ENCODE measurements at regions not wholly inside any gene's neighbourhood (a gene's known extent, or its start where the extent isn't known, plus 50 kb on each side); places are given as distances from the start of the nearest gene placed in this dataset.

- TF ChIP-seq CTCF (IDR thresholded peaks at IDR 0.05; ENCODE audit: extremely low read depth, insufficient read depth, missing control alignments): no peak
- in situ Hi-C loops (cut with MboI; ENCODE audit: low pct_unique_long_range_greater_than_20kb, low sequenced_read_pairs, unreplicated experiment): no loop called here
- DNase-seq (ENCODE audit: low spot score): no peak
These were observed 205.5 kb upstream of the ARSJ start for GRCh38 chr4:114184901-114185300.

GRCh38 chr4:114187592-114187991 is 208.1 kb upstream of the ARSJ start:
- in situ Hi-C loops (cut with MboI; ENCODE audit: low pct_unique_long_range_greater_than_20kb, low sequenced_read_pairs, unreplicated experiment): no loop called here
- TF ChIP-seq CTCF (IDR thresholded peaks at IDR 0.05; ENCODE audit: extremely low read depth, insufficient read depth, missing control alignments): no peak
- no peak for DNase-seq (ENCODE audit: low spot score)

GRCh38 chr4:114191496-114191895 is 212.0 kb upstream of the ARSJ start:
- in situ Hi-C loops (cut with MboI; ENCODE audit: low pct_unique_long_range_greater_than_20kb, low sequenced_read_pairs, unreplicated experiment): no loop called here
- DNase-seq (ENCODE audit: low spot score): no peak
- TF ChIP-seq CTCF (IDR thresholded peaks at IDR 0.05; ENCODE audit: extremely low read depth, insufficient read depth, missing control alignments): no peak

- in situ Hi-C loops (cut with MboI; ENCODE audit: low pct_unique_long_range_greater_than_20kb, low sequenced_read_pairs, unreplicated experiment): no loop called here
- no peak for DNase-seq (ENCODE audit: low spot score)
- no peak for TF ChIP-seq CTCF (IDR thresholded peaks at IDR 0.05; ENCODE audit: extremely low read depth, insufficient read depth, missing control alignments)
These were observed 213.4 kb upstream of the ARSJ start for GRCh38 chr4:114192854-114193253.

GRCh38 chr4:114193624-114194399 is 214.4 kb upstream of the ARSJ start:
- in situ Hi-C loops (cut with MboI; ENCODE audit: low pct_unique_long_range_greater_than_20kb, low sequenced_read_pairs, unreplicated experiment): no loop called here
- DNase-seq (ENCODE audit: low spot score): no peak
- no peak for TF ChIP-seq CTCF (IDR thresholded peaks at IDR 0.05; ENCODE audit: extremely low read depth, insufficient read depth, missing control alignments)

- no peak for TF ChIP-seq CTCF (IDR thresholded peaks at IDR 0.05; ENCODE audit: extremely low read depth, insufficient read depth, missing control alignments)
- DNase-seq (ENCODE audit: low spot score): no peak
- in situ Hi-C loops (cut with MboI; ENCODE audit: low pct_unique_long_range_greater_than_20kb, low sequenced_read_pairs, unreplicated experiment): no loop called here
These were observed 217.2 kb upstream of the ARSJ start for GRCh38 chr4:114196606-114197005.

Measured in GM13977 (cell line).